ENCODE measurements at regions not wholly inside any gene's neighbourhood (a gene's known extent, or its start where the extent isn't known, plus 50 kb on each side); places are given as distances from the start of the nearest gene placed in this dataset.
"Not testable (repeated sequence)": the region's sequence is repeated elsewhere in the genome, so short reads cannot be mapped to it uniquely, and the experiment has no call there.

DNA sequence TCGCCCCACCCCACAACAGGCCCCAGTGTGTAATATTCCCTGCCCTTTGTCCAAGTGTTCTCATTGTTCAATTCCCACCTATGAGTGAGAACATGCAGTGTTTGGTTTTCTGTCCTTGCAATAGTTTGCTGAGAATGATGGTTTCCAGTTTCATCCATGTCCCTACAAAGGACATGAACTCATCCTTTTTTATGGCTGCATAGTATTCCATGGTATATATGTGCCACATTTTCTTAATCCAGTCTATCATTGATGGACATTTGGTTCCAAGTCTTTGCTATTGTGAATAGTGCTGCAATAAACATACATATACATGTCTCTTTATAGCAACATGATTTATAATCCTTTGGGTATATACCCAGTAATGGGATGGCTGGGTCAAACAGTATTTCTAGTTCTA lies 132.7 kb downstream of the SNX10 start:
- H3K9me3 ChIP-seq (ENCODE audit: control insufficient read depth, low read length); H3K36me3 ChIP-seq (ENCODE audit: control insufficient read depth, insufficient read depth, low read length); H3K27ac ChIP-seq (ENCODE audit: insufficient read depth, low read depth, low read length, poor library complexity, severe bottlenecking); H3K27me3 ChIP-seq (ENCODE audit: control insufficient read depth, insufficient read depth, low read length, poor library complexity, severe bottlenecking); H3K4me3 ChIP-seq (ENCODE audit: insufficient read depth, low read depth, low read length): not testable (repeated sequence)
- H3K4me1 ChIP-seq (ENCODE audit: control insufficient read depth, insufficient read depth, low read length) = peaks cover 15% of the 10 kb centered on the region
- 91 to 92% methylated on average over 1 of the region's 1 CpG for WGBS, 2 experiments

GRCh38 chr7:26425655-26426054 lies 134.0 kb downstream of the SNX10 start:
- Histone ChIP-seq H3K9me3 (ENCODE audit: control insufficient read depth, low read length) (no peaks in the 10 kb centered on the region), H3K4me3 (ENCODE audit: insufficient read depth, low read depth, low read length) (no peak overlapping the region), H3K27ac (ENCODE audit: insufficient read depth, low read depth, low read length, poor library complexity, severe bottlenecking) (no peak overlapping the region), H3K4me1 (ENCODE audit: control insufficient read depth, insufficient read depth, low read length) (peaks cover 10% of the 10 kb centered on the region), H3K27me3 (ENCODE audit: control insufficient read depth, insufficient read depth, low read length, poor library complexity, severe bottlenecking) (no peaks in the 10 kb centered on the region), H3K36me3 (ENCODE audit: control insufficient read depth, insufficient read depth, low read length) (no peaks in the 10 kb centered on the region)
- WGBS, 2 experiments = 88 to 100% methylated on average over 1 of the region's 1 CpG

GRCh38 chr7:26426096-26426495 lies 134.4 kb downstream of the SNX10 start:
- no peaks in the 10 kb centered on the region for H3K36me3 ChIP-seq (ENCODE audit: control insufficient read depth, insufficient read depth, low read length)
- H3K4me1 ChIP-seq (ENCODE audit: control insufficient read depth, insufficient read depth, low read length) = peaks cover 7% of the 10 kb centered on the region
- H3K27me3 ChIP-seq (ENCODE audit: control insufficient read depth, insufficient read depth, low read length, poor library complexity, severe bottlenecking) = no peaks in the 10 kb centered on the region
- H3K27ac ChIP-seq (ENCODE audit: insufficient read depth, low read depth, low read length, poor library complexity, severe bottlenecking) = no peak overlapping the region
- 65% methylated on average over 5 of the region's 5 CpGs for WGBS, 2 experiments
- no peaks in the 10 kb centered on the region for H3K9me3 ChIP-seq (ENCODE audit: control insufficient read depth, low read length)
- no peak overlapping the region for H3K4me3 ChIP-seq (ENCODE audit: insufficient read depth, low read depth, low read length)

- H3K4me1 ChIP-seq (ENCODE audit: control insufficient read depth, insufficient read depth, low read length) = peaks cover 7% of the 10 kb centered on the region
- H3K9me3 ChIP-seq (ENCODE audit: control insufficient read depth, low read length) = no peaks in the 10 kb centered on the region
- no peak overlapping the region for H3K27ac ChIP-seq (ENCODE audit: insufficient read depth, low read depth, low read length, poor library complexity, severe bottlenecking)
- H3K27me3 ChIP-seq (ENCODE audit: control insufficient read depth, insufficient read depth, low read length, poor library complexity, severe bottlenecking) = no peaks in the 10 kb centered on the region
- no peaks in the 10 kb centered on the region for H3K36me3 ChIP-seq (ENCODE audit: control insufficient read depth, insufficient read depth, low read length)
- WGBS, 2 experiments = 75 to 86% methylated on average over 3 of the region's 3 CpGs
- H3K4me3 ChIP-seq (ENCODE audit: insufficient read depth, low read depth, low read length) = no peak overlapping the region
Measured at GRCh38 chr7:26428571-26428970, 136.9 kb downstream of the SNX10 start.

- H3K27ac ChIP-seq (ENCODE audit: insufficient read depth, low read depth, low read length, poor library complexity, severe bottlenecking) = no peak overlapping the region
- H3K4me1 ChIP-seq (ENCODE audit: control insufficient read depth, insufficient read depth, low read length) = peaks cover 7% of the 10 kb centered on the region
- no peaks in the 10 kb centered on the region for H3K36me3 ChIP-seq (ENCODE audit: control insufficient read depth, insufficient read depth, low read length)
- H3K27me3 ChIP-seq (ENCODE audit: control insufficient read depth, insufficient read depth, low read length, poor library complexity, severe bottlenecking) = no peaks in the 10 kb centered on the region
- no peaks in the 10 kb centered on the region for H3K9me3 ChIP-seq (ENCODE audit: control insufficient read depth, low read length)
- 92 to 94% methylated on average over 5 of the region's 5 CpGs for WGBS, 2 experiments
- H3K4me3 ChIP-seq (ENCODE audit: insufficient read depth, low read depth, low read length) = no peak overlapping the region
Measured at GRCh38 chr7:26429168-26429567, 137.5 kb downstream of the SNX10 start.

DNA sequence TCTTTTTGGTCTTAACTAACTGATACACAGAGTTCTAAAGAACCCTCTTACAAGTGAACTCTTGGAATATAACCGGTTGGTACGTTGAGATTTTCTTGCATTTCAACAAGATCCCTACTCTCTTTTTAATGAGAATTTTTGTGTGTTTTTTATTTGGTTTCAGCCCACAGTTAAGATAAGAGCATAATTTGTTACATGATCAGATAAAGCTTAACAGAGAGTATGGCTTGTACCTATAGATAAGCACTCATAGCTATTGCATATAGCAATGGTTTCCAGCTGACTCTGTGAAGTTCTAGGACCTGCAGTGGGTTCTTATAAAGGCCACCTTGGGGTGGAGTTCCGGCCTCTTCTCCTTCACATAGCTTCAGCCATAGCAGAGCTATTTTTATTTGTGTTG lies 143.3 kb downstream of the SNX10 start:
- Histone ChIP-seq H3K9me3 (ENCODE audit: control insufficient read depth, low read length) (no peaks in the 10 kb centered on the region), H3K36me3 (ENCODE audit: control insufficient read depth, insufficient read depth, low read length) (no peaks in the 10 kb centered on the region), H3K27me3 (ENCODE audit: control insufficient read depth, insufficient read depth, low read length, poor library complexity, severe bottlenecking) (no peaks in the 10 kb centered on the region), H3K4me1 (ENCODE audit: control insufficient read depth, insufficient read depth, low read length) (peaks cover 25% of the 10 kb centered on the region), H3K4me3 (ENCODE audit: insufficient read depth, low read depth, low read length) (no peak overlapping the region), H3K27ac (ENCODE audit: insufficient read depth, low read depth, low read length, poor library complexity, severe bottlenecking) (no peak overlapping the region)
- WGBS, 2 experiments = 83 to 96% methylated on average over 1 to 2 of the region's 3 CpGs

DNA sequence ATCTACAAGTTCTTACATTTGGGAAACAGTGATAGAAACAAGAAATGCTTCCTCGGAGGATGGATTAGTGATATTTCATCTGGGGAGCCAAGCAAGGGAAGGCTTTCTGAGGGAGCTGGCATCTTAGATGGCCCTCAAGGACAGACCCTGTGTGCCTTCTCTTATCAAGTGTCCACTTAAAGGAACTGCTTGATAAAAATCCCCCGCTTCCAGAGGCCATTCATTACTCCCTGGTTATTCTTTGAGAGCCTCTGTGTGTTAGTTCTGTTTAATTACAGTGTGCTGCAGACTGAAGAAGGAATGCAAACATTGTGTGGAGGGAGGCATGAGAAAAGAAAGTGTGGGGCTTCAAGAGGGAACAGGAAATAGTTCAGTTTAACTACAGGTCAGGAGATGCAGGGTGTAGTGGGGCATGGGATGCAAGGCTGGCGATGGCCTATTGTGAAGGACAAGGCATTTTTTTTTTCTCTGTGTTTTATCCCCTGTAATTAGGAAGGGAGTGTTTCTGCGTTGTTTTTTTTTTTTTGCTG lies 145.4 kb downstream of the SNX10 start:
- Histone ChIP-seq H3K9me3 (ENCODE audit: control insufficient read depth, low read length) (no peaks in the 10 kb centered on the region), H3K4me3 (ENCODE audit: insufficient read depth, low read depth, low read length) (no peak overlapping the region), H3K36me3 (ENCODE audit: control insufficient read depth, insufficient read depth, low read length) (no peaks in the 10 kb centered on the region), H3K4me1 (ENCODE audit: control insufficient read depth, insufficient read depth, low read length) (peaks cover 46% of the 10 kb centered on the region), H3K27ac (ENCODE audit: insufficient read depth, low read depth, low read length, poor library complexity, severe bottlenecking) (no peak overlapping the region), H3K27me3 (ENCODE audit: control insufficient read depth, insufficient read depth, low read length, poor library complexity, severe bottlenecking) (no peaks in the 10 kb centered on the region)
- WGBS, 2 experiments = 94 to 95% methylated on average over 4 of the region's 4 CpGs

DNA sequence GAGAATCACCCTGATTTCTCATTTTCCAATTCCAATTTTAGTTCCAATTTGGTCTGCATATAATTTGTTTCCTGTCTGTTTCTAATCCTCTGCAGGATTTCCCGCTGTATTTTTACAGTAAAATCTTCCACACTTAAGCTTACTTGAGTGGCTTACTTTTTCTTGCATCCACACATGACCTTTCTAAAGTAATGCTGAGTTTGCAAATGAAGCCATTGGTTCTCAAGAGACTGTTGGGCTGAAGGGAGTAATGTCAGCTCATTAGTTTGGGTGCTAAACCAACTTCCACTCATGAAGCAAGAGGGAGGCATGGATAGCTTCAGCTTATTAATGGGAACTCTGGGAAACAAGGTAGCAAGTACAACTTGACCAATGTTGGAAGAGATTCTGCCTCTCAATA lies 146.4 kb downstream of the SNX10 start:
- 80 to 96% methylated on average over 1 of the region's 1 CpG for WGBS, 2 experiments
- Histone ChIP-seq H3K27ac (ENCODE audit: insufficient read depth, low read depth, low read length, poor library complexity, severe bottlenecking) (no peak overlapping the region), H3K9me3 (ENCODE audit: control insufficient read depth, low read length) (no peaks in the 10 kb centered on the region), H3K4me3 (ENCODE audit: insufficient read depth, low read depth, low read length) (no peak overlapping the region), H3K36me3 (ENCODE audit: control insufficient read depth, insufficient read depth, low read length) (no peaks in the 10 kb centered on the region), H3K4me1 (ENCODE audit: control insufficient read depth, insufficient read depth, low read length) (peaks cover 46% of the 10 kb centered on the region), H3K27me3 (ENCODE audit: control insufficient read depth, insufficient read depth, low read length, poor library complexity, severe bottlenecking) (no peaks in the 10 kb centered on the region)

- H3K36me3 ChIP-seq (ENCODE audit: control insufficient read depth, insufficient read depth, low read length) = no peaks in the 10 kb centered on the region
- H3K4me1 ChIP-seq (ENCODE audit: control insufficient read depth, insufficient read depth, low read length) = peaks cover 46% of the 10 kb centered on the region
- 84 to 86% methylated on average over 7 of the region's 7 CpGs for WGBS, 2 experiments
- no peaks in the 10 kb centered on the region for H3K27me3 ChIP-seq (ENCODE audit: control insufficient read depth, insufficient read depth, low read length, poor library complexity, severe bottlenecking)
- no peaks in the 10 kb centered on the region for H3K9me3 ChIP-seq (ENCODE audit: control insufficient read depth, low read length)
- H3K27ac ChIP-seq (ENCODE audit: insufficient read depth, low read depth, low read length, poor library complexity, severe bottlenecking) = peak overlapping the region; percentile 59
- no peak overlapping the region for H3K4me3 ChIP-seq (ENCODE audit: insufficient read depth, low read depth, low read length)
Measured at GRCh38 chr7:26439521-26440232, 148.0 kb downstream of the SNX10 start.

DNA sequence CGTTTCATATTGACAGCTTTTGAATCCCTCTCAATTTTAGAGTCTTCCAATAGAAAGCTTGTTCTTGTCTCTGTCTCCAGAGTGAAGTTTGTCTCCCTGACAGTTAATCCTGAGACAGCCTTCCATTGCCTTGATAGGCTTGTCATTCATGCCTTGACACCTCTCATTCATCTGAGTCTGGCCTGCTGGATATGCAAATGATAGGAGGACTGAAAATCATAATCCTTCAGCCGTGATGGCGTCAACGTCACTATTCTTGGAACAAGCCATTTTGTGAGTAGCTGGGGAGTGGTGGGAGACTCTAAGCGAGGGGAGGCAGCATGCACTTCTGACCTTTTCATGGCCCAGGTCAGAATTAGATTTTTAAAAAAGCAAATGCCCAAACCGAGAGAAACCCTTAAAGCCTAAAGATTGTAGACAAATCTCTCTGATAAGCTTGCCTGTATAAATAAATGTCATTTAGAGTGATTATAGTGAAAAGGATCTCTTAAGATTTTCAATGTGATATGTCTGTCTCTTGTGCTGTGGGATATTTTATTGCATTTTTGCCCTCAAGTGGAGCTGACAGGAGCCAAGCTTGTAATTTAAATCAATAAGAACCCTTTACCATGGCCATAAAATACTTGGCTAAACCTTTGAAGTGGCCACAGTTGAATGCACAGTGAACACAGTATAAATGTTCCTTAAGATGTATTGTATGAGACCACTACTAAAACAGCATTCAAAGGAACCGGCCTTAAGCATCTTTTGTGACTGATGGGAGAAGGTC lies 148.8 kb downstream of the SNX10 start:
- Histone ChIP-seq H3K4me1 (ENCODE audit: control insufficient read depth, insufficient read depth, low read length) (peaks cover 46% of the 10 kb centered on the region), H3K27ac (ENCODE audit: insufficient read depth, low read depth, low read length, poor library complexity, severe bottlenecking) (peak overlapping the region; percentile 84), H3K9me3 (ENCODE audit: control insufficient read depth, low read length) (no peaks in the 10 kb centered on the region), H3K4me3 (ENCODE audit: insufficient read depth, low read depth, low read length) (no peak overlapping the region), H3K36me3 (ENCODE audit: control insufficient read depth, insufficient read depth, low read length) (no peaks in the 10 kb centered on the region), H3K27me3 (ENCODE audit: control insufficient read depth, insufficient read depth, low read length, poor library complexity, severe bottlenecking) (no peaks in the 10 kb centered on the region)
- WGBS, 2 experiments = 74 to 78% methylated on average over 7 of the region's 7 CpGs

Data from ectodermal cell (in vitro differentiated cells).